HEK293T (cell line): ENCODE measurements at regions not wholly inside any gene's neighbourhood (a gene's known extent, or its start where the extent isn't known, plus 50 kb on each side); places are given as distances from the start of the nearest gene placed in this dataset.

Experiments
- ARNT ChIP-seq: fragments of 450-650 bp; IDR thresholded peaks from 2 replicates; pipeline ENCODE4 v1.6.1; 2017; ENCODE audit warnings: mild to moderate bottlenecking
- BHLHE40 ChIP-seq: fragments of 450-650 bp; IDR thresholded peaks from 2 replicates; pipeline ENCODE4 v1.6.1; 2016; ENCODE audit warnings: mild to moderate bottlenecking, moderate library complexity, borderline replicate concordance
- CTBP1 ChIP-seq: fragments of 450-650 bp; IDR thresholded peaks from 2 replicates; pipeline ENCODE4 v1.6.1; 2016; ENCODE audit warnings: borderline replicate concordance
- FOXA1 ChIP-seq: fragments of 450-650 bp; IDR thresholded peaks from 2 replicates; pipeline ENCODE4 v1.6.1; 2016; ENCODE audit warnings: mild to moderate bottlenecking
- FOXM1 ChIP-seq: fragments of 450-650 bp; IDR thresholded peaks from 2 replicates; pipeline ENCODE4 v1.6.1; 2017; ENCODE audit warnings: mild to moderate bottlenecking, borderline replicate concordance
- HDGF ChIP-seq: fragments of 450-650 bp; IDR thresholded peaks from 2 replicates; pipeline ENCODE4 v1.6.1; 2017; ENCODE audit warnings: antibody characterized with exemption, borderline replicate concordance
- L3MBTL2 ChIP-seq: fragments of 450-650 bp; conservative IDR thresholded peaks from 2 replicates; pipeline ENCODE4 v1.6.1; 2016; ENCODE audit warnings: mild to moderate bottlenecking
- LEF1 ChIP-seq: fragments of 450-650 bp; IDR thresholded peaks from 2 replicates; pipeline ENCODE4 v1.6.1; 2017; ENCODE audit warnings: mild to moderate bottlenecking, borderline replicate concordance
- NFRKB ChIP-seq: fragments of 450-650 bp; IDR thresholded peaks from 2 replicates; pipeline ENCODE4 v1.6.1; 2016; ENCODE audit warnings: mild to moderate bottlenecking, moderate library complexity
- PKNOX1 ChIP-seq: fragments of 450-650 bp; IDR thresholded peaks from 2 replicates; pipeline ENCODE4 v1.6.1; 2016
- SP1 ChIP-seq: fragments of 450-650 bp; IDR thresholded peaks from 2 replicates; pipeline ENCODE4 v1.6.1; 2017
- SUZ12 ChIP-seq: fragments of 450-650 bp; IDR thresholded peaks from 2 replicates; pipeline ENCODE4 v1.6.1; 2016; ENCODE audit warnings: mild to moderate bottlenecking
- TARDBP ChIP-seq: fragments of 450-650 bp; IDR thresholded peaks from 2 replicates; pipeline ENCODE4 v1.6.1; 2016

DNA sequence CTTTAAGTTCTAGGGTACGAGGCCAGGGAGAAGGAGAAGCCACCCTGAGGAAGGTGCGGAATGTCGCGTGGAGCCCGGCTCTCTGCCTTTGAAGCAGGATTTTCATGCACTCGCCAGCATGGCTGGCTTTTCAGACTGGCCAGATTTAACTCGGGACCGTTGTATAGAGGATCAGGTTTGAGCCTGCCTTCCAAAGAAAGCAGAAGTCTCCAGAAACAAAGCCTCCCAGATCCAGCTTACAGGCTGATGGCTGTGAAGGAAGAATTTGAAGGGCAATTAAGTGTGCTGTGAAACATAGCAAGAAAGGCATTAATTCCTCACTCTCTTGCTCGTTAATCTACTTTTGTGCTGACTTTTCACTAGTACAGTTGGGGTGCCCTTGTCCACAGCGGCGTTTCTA is 140.2 kb downstream of the SOX1 start:
- TF ChIP-seq BHLHE40, result no peak
- no peak for TF ChIP-seq PKNOX1
- TF ChIP-seq L3MBTL2, result no peak
- TF ChIP-seq HDGF, result no peak
- no peak for TF ChIP-seq FOXM1
- no peak for TF ChIP-seq SP1
- no peak for TF ChIP-seq SUZ12
- no peak for TF ChIP-seq CTBP1
- no peak for TF ChIP-seq TARDBP
- TF ChIP-seq ARNT, result no peak
- no peak for TF ChIP-seq NFRKB
- no peak for TF ChIP-seq LEF1
- no peak for TF ChIP-seq FOXA1
